GM23338 (cell line): ENCODE measurements at regions not wholly inside any gene's neighbourhood (a gene's known extent, or its start where the extent isn't known, plus 50 kb on each side); places are given as distances from the start of the nearest gene placed in this dataset.

Source experiments
- ATAC-seq: fragments of 200-7000 bp; cut with Tn5 transposase; 3 replicates; pipeline ENCODE4 v1.9.1; 2020
- DNase-seq: peaks from one replicate; pipeline ENCODE4 v3.0.0-alpha.2; 2015; ENCODE audit warnings: low spot score
- H2AFZ ChIP-seq: fragments of 200-600 bp; sonication (generic); 2 replicates; pipeline ENCODE4 v1.8.0; 2016; ENCODE audit warnings: antibody characterized with exemption, mild to moderate bottlenecking, moderate library complexity
- H3F3A ChIP-seq: fragments of 200-600 bp; sonication (generic); replicated peaks from 2 replicates; pipeline ENCODE4 v1.8.0; 2017; ENCODE audit warnings: antibody characterized with exemption, mixed run types, low read depth
- H3K27ac ChIP-seq: fragments of 200-600 bp; sonication (generic); 2 replicates; pipeline ENCODE4 v1.6.1; 2016; ENCODE audit warnings: low read depth
- H3K27me3 ChIP-seq: fragments of 200-600 bp; sonication (generic); 2 replicates; pipeline ENCODE4 v1.8.0; 2016; ENCODE audit warnings: mild to moderate bottlenecking, mixed run types, moderate library complexity; ENCODE audit not compliant: insufficient read depth
- H3K36me3 ChIP-seq: fragments of 200-600 bp; sonication (generic); 2 replicates; pipeline ENCODE4 v1.8.0; 2016; ENCODE audit warnings: mild to moderate bottlenecking; ENCODE audit not compliant: insufficient read depth
- H3K4me1 ChIP-seq: fragments of 200-600 bp; sonication (generic); 2 replicates; pipeline ENCODE4 v1.8.0; 2016; ENCODE audit warnings: mild to moderate bottlenecking, moderate library complexity; ENCODE audit not compliant: insufficient read depth
- H3K4me2 ChIP-seq: fragments of 200-600 bp; sonication (generic); 2 replicates; pipeline ENCODE4 v1.7.1; 2017; ENCODE audit warnings: mixed run types
- H3K4me3 ChIP-seq: fragments of 200-600 bp; sonication (generic); 2 replicates; pipeline ENCODE4 v1.6.1; 2016; ENCODE audit warnings: mixed run types
- H3K79me2 ChIP-seq: fragments of 200-600 bp; sonication (generic); replicated peaks from 2 replicates; pipeline ENCODE4 v1.8.0; 2017; ENCODE audit warnings: mild to moderate bottlenecking; ENCODE audit not compliant: insufficient read depth
- H3K9me2 ChIP-seq: fragments of 200-600 bp; sonication (generic); 2 replicates; pipeline ENCODE4 v1.8.0; 2017; ENCODE audit not compliant: insufficient read depth
- H4K20me1 ChIP-seq: fragments of 200-600 bp; sonication (generic); replicated peaks from 2 replicates; pipeline ENCODE4 v1.8.0; 2017; ENCODE audit warnings: mild to moderate bottlenecking; ENCODE audit not compliant: insufficient read depth
- H3K27ac Mint-ChIP-seq: 2 replicates; pipeline ENCODE4 v1.8.0; 2020; ENCODE audit warnings: inconsistent platforms, mild to moderate bottlenecking, moderate library complexity, mixed read lengths
- H3K27me3 Mint-ChIP-seq: 3 replicates; pipeline ENCODE4 v1.8.0; 2022; ENCODE audit warnings: low read depth, mild to moderate bottlenecking, moderate library complexity, mixed read lengths, inconsistent platforms; ENCODE audit not compliant: insufficient read depth, poor library complexity
- H3K36me3 Mint-ChIP-seq: 3 replicates; pipeline ENCODE4 v1.8.0; 2021; ENCODE audit warnings: low read depth, mild to moderate bottlenecking, inconsistent platforms, moderate library complexity, mixed read lengths
- H3K4me1 Mint-ChIP-seq: 3 replicates; pipeline ENCODE4 v1.8.0; 2020; ENCODE audit warnings: mild to moderate bottlenecking, inconsistent platforms, mixed read lengths
- H3K4me3 Mint-ChIP-seq: 3 replicates; pipeline ENCODE4 v1.8.0; 2021; ENCODE audit warnings: moderate library complexity, mild to moderate bottlenecking, inconsistent platforms, mixed read lengths
- H3K9me3 Mint-ChIP-seq: 3 replicates; pipeline ENCODE4 v1.8.0; 2020; ENCODE audit warnings: moderate library complexity, mild to moderate bottlenecking, inconsistent platforms, mixed read lengths
- CREB1 ChIP-seq: fragments of 250-450 bp; sonication (Bioruptor Pico); IDR thresholded peaks from 2 replicates; pipeline ENCODE4 v1.5.0; 2020; ENCODE audit warnings: low read depth, mild to moderate bottlenecking, moderate library complexity
- CTCF ChIP-seq, 2 experiments: fragments of 200-600 bp in 1 of 2; sonication (generic) in 1 of 2; conservative IDR thresholded peaks; 2 replicates each; pipeline versions ENCODE4 v1.5.1 to v1.6.1; 2016 to 2017; ENCODE audit warnings: antibody characterized with exemption in 2 of 2, low read depth in 2 of 2, mild to moderate bottlenecking in 2 of 2, moderate library complexity in 1 of 2
- ETS1 ChIP-seq: IDR thresholded peaks from 2 replicates; pipeline ENCODE4 v1.6.1; 2016; ENCODE audit warnings: antibody characterized with exemption
- EZH2 ChIP-seq: fragments of 200-600 bp; sonication (generic); IDR thresholded peaks from one replicate; pipeline ENCODE4 v1.8.0; 2017; ENCODE audit warnings: antibody characterized with exemption, mild to moderate bottlenecking, low read depth; ENCODE audit not compliant: unreplicated experiment
- EZH2phosphoT487 ChIP-seq: fragments of 200-600 bp; sonication (generic); IDR thresholded peaks from one replicate; pipeline ENCODE4 v1.8.1; 2018; ENCODE audit warnings: antibody characterized with exemption; ENCODE audit not compliant: unreplicated experiment
- JUNB ChIP-seq: IDR thresholded peaks from one replicate; pipeline ENCODE4 v1.6.1; 2016; ENCODE audit warnings: antibody characterized with exemption; ENCODE audit not compliant: unreplicated experiment
- NANOG ChIP-seq: IDR thresholded peaks from 2 replicates; pipeline ENCODE4 v1.6.1; 2016; ENCODE audit warnings: antibody characterized with exemption, borderline replicate concordance
- POLR2AphosphoS5 ChIP-seq: IDR thresholded peaks from 2 replicates; pipeline ENCODE4 v1.6.1; 2016; ENCODE audit warnings: antibody characterized with exemption, low read depth
- REST ChIP-seq: IDR thresholded peaks from one replicate; pipeline ENCODE4 v1.6.1; 2018; ENCODE audit warnings: antibody characterized with exemption; ENCODE audit not compliant: unreplicated experiment
- STAT1 ChIP-seq: IDR thresholded peaks from one replicate; pipeline ENCODE4 v1.6.1; 2016; ENCODE audit warnings: antibody characterized with exemption; ENCODE audit not compliant: unreplicated experiment
- ZNF114 ChIP-seq: fragments of 250-450 bp; sonication (Bioruptor Pico); IDR thresholded peaks from 2 replicates; pipeline ENCODE4 v1.5.0; 2020; ENCODE audit warnings: mild to moderate bottlenecking, moderate library complexity
- ZNF331 ChIP-seq: fragments of 250-450 bp; sonication (Bioruptor Pico); IDR thresholded peaks from 2 replicates; pipeline ENCODE4 v1.5.0; 2020; ENCODE audit warnings: low read depth, mild to moderate bottlenecking, moderate library complexity
- ZNF462 ChIP-seq: fragments of 250-450 bp; sonication (Bioruptor Pico); IDR thresholded peaks from 2 replicates; pipeline ENCODE4 v1.5.0; 2020; ENCODE audit warnings: mild to moderate bottlenecking, moderate library complexity

- TF ChIP-seq CREB1 (CRISPR knock-in tag), result no peak
- TF ChIP-seq EZH2, result no peak
- TF ChIP-seq CTCF (conservative IDR thresholded peaks at IDR 0.05; ENCODE audit: low read depth in 2 of 2), result no peak
- no peak for TF ChIP-seq STAT1
- no peak for TF ChIP-seq ETS1
- no peak for TF ChIP-seq JUNB
- no peak for TF ChIP-seq ZNF114 (CRISPR knock-in tag)
- TF ChIP-seq POLR2AphosphoS5, result no peak
- no peak for TF ChIP-seq EZH2phosphoT487
- TF ChIP-seq REST, result no peak
- no peak for TF ChIP-seq ZNF331
- no peak for TF ChIP-seq NANOG
- TF ChIP-seq ZNF462, result no peak
- H3K27me3 Mint-ChIP-seq, result peaks cover 2% of the 10 kb centered on the region
- no peak overlapping the region for H3K27ac Mint-ChIP-seq
- Histone ChIP-seq H3K27ac (no peak overlapping the region), H3K4me2 (no peak overlapping the region), H4K20me1 (no peaks in the 10 kb centered on the region), H3K9me2 (peaks cover 23% of the 10 kb centered on the region), H3K4me3 (no peak overlapping the region), H3F3A (no peaks in the 10 kb centered on the region), H3K4me1 (peaks cover 5% of the 10 kb centered on the region), H3K36me3 (no peaks in the 10 kb centered on the region), H3K79me2 (no peaks in the 10 kb centered on the region), H3K27me3 (no peaks in the 10 kb centered on the region), H2AFZ (no peak overlapping the region)
- ATAC-seq (no peak), DNase-seq (no peak)
- no peaks in the 10 kb centered on the region; the same call in 2 of the 3 replicates for H3K9me3 Mint-ChIP-seq
- H3K4me3 Mint-ChIP-seq, result no peak overlapping the region
- peaks cover under 1% of the 10 kb centered on the region; the same call in 2 of the 3 replicates for H3K4me1 Mint-ChIP-seq
- H3K36me3 Mint-ChIP-seq, result no peaks in the 10 kb centered on the region; the same call in 2 of the 3 replicates
Observed at GRCh38 chr4:138666366-138666765, 349.2 kb upstream of the NOCT start.
